ENCODE measurements at regions not wholly inside any gene's neighbourhood (a gene's known extent, or its start where the extent isn't known, plus 50 kb on each side); places are given as distances from the start of the nearest gene placed in this dataset.

DNA sequence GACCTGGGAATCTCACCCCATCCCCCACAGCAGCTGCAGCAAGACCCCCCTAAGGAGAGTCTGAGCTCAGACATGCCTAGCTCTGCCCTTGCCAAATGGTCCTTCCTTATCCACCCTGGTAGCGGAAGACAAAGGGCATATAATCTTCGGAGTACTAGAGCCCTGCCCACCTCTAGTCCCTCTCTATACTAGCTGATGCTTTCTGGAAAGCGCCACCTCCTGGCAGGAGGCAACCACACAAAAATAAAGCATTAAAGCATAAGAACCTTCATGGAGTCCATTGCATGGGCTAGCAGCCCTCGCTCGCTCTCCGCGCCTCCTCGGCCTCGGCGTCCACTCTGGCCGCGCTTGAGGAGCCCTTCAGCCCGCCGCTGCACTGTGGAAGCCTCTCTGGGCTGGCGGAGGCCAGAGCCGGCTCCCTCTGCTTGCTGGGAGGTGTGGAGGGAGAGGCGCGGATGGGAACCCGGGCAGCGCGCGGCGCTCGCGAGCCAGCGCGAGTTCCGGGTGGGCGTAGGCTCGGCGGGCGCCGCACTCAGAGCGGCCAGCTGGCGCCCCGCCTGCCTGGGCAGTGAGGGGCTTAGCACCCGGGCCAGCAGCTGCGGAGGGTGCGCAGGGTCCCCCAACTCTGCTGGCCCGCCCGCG lies 941.2 kb downstream of the SUCLG1 start:
- no peak for DNase-seq

DNA sequence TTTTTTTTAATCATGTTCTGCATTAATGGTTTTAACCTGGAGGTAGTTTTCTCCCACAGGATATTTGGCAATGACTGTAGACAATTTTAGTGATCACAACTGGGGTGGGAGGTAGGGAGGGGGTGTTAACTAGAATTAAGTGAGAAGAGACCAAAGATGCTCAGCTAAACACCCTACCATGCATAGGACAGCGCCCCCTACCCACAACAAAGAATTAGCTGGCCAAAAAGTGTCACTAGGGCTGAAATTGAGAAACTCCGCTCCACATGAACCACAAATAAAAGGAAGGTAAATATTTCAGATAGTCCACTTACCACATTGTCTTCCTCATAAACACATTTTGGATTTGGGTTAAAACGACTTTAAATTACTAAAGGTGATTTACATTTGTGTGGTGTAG lies 942.6 kb downstream of the SUCLG1 start:
- no peak for DNase-seq

DNA sequence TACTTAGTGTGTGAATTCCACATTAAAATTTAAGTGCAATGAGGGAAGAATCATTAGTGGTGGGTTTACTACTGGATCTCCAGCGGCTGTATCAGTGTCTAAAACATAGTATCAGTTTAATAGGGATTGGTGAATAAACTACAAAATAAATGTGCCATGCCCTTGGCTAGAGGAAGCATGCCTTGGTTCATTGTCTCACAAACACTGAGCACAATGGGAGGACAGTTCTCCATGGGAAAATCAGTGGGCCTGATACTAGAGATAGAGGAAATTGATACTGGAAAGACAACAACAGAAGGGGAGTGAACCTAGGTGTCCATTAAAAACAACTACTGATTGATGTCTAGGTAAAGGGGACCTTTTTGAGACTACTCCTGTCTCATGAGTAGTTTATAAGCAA lies 971.6 kb downstream of the SUCLG1 start:
- DNase-seq: no peak

DNA sequence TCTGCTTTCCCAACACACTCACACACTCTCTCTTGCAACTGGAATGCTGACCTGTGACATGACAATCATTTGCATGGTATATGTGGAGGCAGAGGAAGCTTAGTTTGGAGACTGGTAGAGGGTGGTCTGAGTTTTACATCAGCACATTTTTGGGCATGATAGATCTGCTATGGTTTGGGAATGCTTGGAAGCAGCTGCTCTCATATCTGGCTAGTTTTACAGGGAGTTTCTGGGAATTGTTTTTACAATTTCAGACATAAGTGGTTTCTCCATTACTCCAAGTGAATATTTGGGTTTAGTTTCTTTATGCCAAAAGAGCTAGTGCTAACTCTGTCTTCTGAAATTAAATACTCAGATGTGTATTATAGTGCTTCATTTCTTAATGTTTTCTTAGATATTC lies 977.6 kb downstream of the SUCLG1 start:
- DNase-seq: no peak

DNA sequence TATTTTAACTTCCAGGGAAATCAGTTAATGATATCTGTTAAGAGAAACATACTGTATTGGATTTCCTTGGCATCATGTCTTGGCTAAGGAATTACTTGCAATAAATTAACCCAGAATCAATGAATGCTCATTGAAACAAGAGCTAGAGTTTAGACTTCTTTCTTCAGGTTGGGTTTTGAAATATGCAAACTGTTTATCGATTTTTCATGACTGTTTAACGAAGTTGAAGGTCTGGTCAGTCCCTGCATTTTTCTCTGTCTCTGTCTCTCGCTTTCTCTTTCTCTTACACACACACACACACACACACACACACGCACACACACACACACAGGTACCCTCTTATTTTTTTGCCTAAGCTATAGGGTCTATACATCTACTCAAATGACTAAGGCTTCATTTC lies 981.0 kb downstream of the SUCLG1 start:
- no peak for DNase-seq

DNA sequence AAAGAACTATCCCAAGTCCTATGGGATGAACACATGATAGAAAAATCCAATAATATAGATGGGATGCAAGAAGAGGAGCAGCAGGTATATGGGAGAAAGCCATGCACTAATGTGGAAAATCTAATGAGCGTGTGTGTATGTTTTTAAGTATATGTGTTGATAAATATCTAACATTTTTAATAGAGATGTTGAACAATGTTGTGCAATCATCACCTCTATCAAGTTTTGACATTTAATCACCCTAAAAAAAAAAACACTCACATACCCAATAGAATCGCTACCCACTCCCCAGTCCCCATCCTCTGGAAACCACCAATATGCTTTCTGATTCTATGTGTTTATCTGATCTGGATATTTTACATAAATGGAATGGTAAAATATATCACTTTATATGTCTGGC lies 983.7 kb downstream of the SUCLG1 start:
- no peak for DNase-seq

DNA sequence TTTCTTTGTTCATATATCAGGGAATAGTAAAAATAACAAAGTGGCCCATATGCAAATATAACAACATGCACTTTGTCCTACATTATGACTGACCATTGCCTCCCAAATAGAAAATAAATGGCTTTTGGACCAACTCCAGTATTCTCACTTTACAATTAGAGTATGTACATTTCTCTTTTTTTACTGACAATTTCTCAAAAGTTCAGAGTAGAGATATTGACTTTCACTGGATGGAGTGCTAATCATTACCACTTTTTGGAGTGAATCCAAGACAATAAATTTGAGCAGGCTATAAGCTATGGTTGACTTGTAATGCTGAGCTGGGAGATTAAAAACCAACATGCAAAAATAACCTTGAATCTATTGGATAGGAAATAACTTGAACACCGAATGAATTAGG lies 987.4 kb downstream of the SUCLG1 start:
- no peak for DNase-seq

DNA sequence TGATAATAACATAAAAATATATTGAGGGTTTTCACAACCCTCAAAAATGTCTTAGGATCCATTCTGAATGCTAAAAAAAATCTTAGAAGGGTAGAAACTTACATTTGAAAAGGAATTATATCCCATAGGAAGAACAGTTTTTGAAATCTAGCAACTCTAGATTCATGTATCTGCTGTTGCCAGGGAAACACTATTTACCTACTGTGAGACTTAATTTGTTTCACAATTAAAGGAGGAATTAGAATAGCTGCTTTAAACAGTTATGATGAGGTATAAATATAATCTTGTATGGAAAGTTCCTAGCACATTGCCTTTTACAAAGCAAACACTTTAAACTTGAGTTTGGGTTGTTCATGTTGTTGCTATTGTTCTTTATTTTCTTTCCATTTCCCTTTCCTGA lies 988.2 kb downstream of the SUCLG1 start:
- no peak for DNase-seq

DNA sequence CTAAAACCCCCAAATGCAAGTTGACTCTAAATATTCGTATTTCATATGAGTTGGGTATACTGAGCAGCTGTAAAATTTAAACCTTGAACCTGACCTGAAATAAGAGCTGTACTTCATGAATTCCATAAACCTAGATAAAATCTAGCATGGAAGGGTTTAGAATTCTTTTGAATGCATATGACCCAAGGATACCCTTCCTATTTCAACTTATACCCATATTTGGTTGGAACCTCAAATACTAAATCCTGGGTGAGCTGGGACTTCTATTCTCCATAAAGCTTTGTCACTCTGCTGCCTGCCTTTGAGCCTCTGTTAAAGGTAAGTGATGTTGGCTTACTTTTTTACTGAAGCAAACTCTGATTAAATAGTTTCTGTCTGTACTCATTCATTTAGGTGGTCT lies 994.6 kb downstream of the SUCLG1 start:
- DNase-seq: no peak

DNA sequence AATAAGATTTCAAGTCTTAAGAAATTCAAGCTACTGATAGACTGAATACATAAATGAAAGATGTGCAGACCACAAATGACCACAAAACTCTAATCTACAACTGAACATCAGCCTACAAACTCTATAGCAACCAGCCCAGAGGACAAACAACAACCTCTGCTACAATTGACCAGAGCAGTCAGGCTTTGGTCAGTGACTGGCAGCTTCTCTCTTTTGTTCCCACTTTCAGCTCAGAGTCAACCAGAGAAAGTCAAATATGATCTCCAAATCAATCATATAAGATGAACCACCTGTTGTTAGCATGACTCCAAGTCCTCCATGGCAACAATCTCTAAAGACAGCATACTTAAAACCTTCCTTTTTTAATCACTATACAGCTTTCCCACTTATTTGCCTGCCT lies 996.2 kb downstream of the SUCLG1 start:
- DNase-seq: no peak

DNA sequence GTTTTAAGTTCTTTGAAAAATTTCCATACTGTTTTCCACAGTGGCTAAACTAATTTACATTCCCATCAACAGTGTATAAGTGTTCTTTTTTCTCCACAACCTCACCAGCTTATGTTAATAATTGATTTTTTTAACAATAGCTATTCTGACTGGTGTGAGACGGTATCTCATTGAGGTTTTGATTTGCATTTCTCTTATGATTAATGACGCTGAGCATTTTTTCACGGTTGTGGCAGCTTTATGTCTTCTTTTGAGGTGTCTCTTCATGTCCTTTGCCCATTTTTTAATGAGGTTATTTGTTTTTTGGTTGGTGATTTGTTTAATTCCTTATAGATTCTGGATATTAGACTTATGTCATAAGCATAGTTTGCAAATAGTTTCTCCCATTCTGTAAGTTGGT lies 997.9 kb downstream of the SUCLG1 start:
- DNase-seq: no peak

DNA sequence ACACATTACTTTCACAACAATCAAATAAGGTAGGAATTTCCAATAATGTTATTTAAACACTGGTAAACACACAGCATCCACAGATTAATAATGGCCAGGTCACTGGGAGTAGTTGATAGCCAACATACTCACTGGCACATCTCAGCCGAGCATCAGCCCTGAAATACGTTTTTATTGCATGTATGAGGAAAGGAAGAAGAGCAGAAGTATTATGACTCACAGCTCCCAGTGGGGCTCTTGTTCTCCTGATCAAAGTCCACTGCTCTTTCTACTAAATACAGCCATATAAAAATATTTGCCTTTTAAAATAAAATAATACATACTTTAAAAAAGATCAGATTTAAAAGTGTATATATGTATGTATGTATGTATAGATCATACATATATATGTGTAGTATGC lies 999.6 kb downstream of the SUCLG1 start:
- no peak for DNase-seq

DNA sequence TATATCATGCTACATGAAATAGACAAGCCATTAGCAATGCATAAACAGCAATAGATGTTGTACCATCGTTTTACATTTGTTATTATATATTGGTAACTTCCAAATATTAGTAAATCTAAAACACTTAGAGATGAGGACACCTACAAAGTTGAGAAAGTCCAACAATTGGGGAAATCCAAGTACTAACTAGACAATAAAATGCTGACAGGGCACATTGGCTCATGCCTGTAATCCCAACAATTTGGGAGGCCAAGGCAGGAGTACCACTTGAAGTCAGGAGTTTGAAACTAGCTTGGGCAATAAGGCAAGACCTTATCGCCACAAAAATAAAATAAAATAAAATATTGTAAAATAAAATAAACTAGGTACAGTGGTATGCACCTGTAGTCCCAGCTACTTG lies 1023.1 kb downstream of the SUCLG1 start:
- DNase-seq: no peak

DNA sequence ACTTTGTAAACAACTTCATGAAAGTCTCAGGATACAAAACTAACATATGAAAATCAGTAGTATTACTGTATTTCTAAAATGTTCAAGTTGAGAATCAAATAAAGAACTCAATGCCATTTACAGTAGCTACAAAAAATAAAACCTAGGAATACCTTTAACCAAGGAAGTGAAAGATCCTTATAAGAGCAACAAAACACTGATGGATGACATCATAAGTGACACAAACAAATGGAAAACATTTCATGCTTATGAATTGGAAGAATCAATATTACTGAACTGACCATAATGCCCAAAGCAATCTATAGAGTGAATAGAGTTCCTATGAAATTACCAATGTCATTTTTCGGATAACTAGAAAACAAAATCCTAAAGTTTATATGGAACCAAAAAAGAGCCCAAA lies 1038.1 kb downstream of the SUCLG1 start:
- no peak for DNase-seq

DNA sequence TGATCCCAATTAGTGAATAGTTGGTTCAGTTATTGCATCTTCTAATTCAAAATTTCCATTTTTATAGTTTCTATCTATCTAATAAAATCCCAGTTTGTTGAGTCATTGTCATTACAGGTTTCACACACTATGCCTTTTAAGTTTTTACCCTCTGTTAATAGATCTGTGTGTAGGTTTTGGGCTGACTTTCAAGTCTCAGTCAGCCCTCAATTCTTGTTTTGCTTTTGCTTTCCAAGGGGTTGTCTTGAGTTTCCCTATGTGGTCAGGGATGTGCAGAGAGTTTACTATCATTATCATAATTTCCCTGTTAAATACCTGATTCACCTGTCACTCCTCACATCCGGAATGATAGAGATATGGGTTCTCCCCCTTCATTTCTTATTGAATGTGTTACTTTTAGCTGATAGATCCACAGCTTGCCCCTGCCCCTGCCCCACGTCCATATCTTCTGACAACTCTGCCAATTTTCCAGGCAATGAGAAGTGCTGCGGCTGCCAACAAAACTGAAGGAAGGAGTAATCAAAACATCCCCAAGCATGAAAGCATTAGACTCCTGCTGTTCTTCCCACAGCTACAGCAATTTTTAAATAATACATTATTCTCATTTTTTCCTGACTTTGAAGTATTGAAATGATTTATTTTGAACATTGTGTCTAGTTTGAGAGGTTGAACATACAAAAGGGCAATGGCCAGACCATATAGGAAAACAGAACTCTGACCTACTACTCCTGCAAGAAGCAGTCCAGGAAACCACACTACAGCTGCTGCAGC lies 1064.8 kb downstream of the SUCLG1 start:
- DNase-seq: no peak

DNA sequence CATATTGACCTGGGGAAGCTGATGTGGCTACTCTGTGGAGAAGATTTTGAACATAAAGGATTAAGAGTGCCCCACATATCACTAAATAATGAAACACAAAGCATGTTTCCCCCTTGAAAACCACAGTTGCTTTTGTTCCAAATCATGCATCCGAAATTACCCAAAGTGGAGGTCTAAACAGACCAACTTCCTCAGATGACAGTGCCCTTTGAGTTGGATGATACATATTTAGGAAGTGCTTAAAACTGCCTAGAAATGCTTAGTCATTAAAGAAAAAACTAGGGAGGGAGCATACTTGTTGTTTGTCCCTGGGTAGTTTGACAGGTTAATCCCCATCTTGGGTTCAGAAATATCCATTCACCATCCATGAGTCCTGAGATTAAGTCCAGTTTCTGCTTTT lies 1070.3 kb downstream of the SUCLG1 start:
- DNase-seq: no peak

DNA sequence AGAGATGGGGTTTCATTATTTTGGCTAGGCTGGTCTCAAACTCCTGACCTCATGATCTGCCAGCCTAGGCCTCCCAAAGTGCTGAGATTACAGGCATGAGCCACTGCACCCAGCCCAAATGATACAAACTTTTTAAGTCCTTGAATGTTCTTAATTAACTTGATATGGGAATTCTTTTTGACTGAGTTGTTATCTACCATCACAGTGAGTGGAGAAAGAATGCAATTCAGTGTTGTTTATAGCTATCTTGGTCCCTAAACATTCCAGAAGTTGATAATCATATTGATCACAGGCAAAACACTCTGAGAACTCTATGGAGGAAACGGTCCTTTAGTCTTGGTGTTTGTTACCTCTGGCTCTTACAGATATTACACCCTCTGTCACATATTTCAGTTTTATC lies 1072.5 kb downstream of the SUCLG1 start:
- DNase-seq: no peak

DNA sequence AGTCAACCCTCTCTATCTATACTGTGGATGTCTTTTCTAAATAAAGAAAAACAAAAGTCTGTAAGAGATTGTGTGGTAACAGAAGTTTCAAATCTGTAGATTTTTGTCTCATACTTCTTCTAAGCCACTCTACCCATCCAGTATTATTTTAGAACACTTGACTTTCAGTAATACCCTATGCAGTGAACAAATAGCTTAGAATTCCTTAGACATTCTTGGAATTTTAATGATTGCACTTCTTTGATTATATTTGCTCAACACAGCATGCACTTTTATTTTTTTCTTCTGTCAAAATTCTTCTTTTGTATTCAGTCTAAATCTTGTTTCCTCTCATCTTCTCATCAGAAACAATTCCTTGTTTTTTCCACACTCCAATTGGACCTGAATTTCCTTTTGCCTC lies 1080.2 kb downstream of the SUCLG1 start:
- no peak for DNase-seq

DNA sequence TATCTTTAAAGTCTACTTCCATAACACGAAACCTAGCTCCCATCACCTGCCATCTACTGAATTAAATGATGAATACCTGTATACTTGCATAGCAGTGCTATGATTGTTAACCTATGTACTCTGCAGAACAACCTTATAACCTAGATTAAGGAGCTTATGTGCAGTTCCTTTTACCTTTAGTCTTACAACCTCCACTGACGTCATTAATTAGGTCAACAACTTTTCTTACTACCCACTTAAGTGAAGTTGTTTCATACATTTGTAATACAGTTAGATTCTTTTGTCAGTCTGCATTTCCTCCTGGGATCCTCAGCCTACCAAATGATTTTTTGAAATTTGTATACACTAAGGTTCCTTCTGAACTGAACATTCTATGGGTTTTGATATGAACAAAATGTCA lies 1082.3 kb downstream of the SUCLG1 start:
- DNase-seq: no peak

DNA sequence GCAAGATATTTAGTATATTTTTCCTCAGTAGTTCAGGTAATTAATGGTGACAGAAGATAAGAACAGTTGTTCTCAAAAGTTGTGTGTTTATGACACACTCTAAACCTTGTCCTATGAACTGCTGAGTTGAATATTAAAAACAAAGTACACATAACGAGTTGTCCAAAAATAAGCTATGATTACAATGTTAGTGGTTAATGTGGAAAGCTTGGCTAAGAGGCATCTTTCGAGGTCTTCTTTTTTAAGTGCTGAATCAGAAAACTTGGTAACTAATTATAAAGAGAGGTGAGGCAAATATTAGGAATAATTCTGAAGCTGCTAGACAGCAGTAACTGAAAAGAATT lies 1088.7 kb downstream of the SUCLG1 start:
- no peak for DNase-seq

DNA sequence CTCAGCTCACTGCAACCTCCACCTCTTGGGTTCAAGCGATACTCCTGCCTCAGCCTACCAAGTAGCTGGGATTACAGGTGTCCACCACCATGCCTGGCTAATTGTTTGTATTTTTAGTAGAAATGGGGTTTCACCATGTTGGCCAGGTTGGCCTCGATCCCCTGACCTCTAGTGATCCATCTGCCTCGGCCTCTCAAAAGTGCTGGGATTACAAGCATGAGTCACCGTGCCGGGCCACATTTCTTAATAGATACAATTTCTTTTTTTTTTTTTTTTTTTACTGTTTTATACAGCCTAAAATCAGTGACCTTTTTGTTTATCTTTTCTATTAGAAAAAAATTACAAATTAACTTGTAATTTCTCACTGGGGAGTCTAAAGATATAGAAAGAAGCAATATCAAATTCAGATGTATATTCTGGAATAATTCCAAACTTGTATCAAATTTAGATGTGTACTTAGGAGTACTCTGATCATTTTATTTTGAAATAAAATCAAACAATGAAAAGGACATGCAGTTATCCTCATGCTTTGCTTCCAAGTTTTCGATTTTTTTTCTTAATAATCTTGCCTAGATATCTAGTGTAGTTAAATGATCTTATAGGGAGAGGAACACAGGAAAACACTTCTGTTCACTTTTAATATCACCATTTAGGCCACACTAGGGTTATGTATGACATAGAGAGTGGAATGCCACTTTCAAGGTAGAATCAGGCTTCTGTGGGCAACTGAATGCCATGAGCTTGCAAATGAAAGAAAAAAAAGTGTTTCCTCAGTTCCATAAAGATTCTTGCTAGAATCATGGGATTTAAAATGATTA lies 1089.3 kb downstream of the SUCLG1 start:
- DNase-seq: no peak

DNA sequence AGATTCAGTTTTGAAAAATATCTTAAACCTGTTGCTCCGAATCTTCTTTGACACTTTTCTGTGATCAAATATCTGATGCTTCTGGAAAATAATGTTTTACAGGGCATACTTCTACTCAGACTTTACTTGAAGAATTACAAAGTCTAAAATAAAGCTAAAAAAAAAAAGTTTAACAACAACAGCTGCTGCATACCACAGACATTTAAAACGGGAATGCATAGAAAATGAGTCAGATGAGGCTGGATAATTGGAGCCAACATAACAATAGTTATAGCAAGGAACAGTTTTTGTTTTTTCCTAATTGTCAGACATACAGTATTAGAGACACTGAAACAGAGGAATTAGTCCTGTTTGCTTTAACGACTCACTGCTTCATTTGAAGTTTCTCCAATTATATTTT lies 1090.2 kb downstream of the SUCLG1 start:
- DNase-seq: no peak

DNA sequence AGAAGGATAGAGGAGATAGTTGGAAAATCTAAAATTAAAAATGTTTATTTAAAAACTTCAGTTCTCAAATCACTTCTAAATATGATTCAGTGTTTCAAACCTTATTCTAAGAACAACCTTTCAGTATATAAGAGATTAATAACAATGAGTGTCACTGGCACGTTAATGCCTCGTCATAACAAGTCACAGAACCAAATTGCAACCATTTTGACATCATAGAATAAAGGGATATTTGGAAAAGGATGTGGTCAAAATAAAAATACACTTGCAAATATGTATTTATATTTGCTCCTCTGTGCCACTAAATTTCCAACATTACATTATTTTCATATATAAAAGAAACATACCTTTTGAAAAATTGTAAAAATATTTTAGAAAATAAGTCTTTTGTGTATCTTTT lies 1090.6 kb downstream of the SUCLG1 start:
- DNase-seq: no peak

DNA sequence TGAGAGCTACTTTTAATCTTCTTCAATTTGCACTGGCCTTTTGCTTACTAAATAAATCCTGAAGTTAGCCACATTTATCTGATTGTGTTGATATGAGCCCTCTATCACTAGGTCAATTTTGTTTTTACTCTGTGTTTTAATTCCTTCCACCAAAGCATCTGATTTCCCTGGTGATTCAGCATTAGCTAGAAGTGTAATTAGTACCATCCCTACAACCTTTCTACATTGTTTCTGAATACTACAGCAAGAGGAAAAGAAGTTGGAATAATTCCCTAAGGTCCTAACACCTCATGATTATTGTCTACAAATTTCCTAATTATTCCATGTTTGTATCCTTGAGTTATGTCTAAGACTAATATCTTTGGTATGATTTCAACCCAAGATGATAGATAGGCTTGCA lies 1093.6 kb downstream of the SUCLG1 start:
- DNase-seq: no peak
